Ishikawa (cell line): ENCODE measurements at regions not wholly inside any gene's neighbourhood (a gene's known extent, or its start where the extent isn't known, plus 50 kb on each side); places are given as distances from the start of the nearest gene placed in this dataset.

Source experiments
- CEBPB ChIP-seq: IDR thresholded peaks from 2 replicates; pipeline ENCODE4 v1.6.1; 2012
- CREB1 ChIP-seq: IDR thresholded peaks from 2 replicates; pipeline ENCODE4 v1.6.1; 2012; ENCODE audit warnings: low read depth
- EGR1 ChIP-seq: IDR thresholded peaks from 2 replicates; pipeline ENCODE4 v1.6.1; 2012
- EP300 ChIP-seq: IDR thresholded peaks from 2 replicates; pipeline ENCODE4 v1.6.1; 2012; ENCODE audit warnings: borderline replicate concordance
- FOXM1 ChIP-seq: IDR thresholded peaks from 2 replicates; pipeline ENCODE4 v1.6.1; 2012; ENCODE audit warnings: low read depth, borderline replicate concordance
- NFIC ChIP-seq: IDR thresholded peaks from 2 replicates; pipeline ENCODE4 v1.6.1; 2012
- RAD21 ChIP-seq: IDR thresholded peaks from 2 replicates; pipeline ENCODE4 v1.6.1; 2012; ENCODE audit warnings: low read depth
- TAF1 ChIP-seq: IDR thresholded peaks from 2 replicates; pipeline ENCODE4 v1.6.1; 2012; ENCODE audit warnings: low read depth, mild to moderate bottlenecking
- TCF12 ChIP-seq: IDR thresholded peaks from 2 replicates; pipeline ENCODE4 v1.6.1; 2012; ENCODE audit warnings: low read depth
- TEAD4 ChIP-seq: IDR thresholded peaks from 2 replicates; pipeline ENCODE4 v1.6.1; 2012
- YY1 ChIP-seq: IDR thresholded peaks from 2 replicates; pipeline ENCODE4 v1.6.1; 2012; ENCODE audit warnings: low read depth
- ZBTB7A ChIP-seq: IDR thresholded peaks from 2 replicates; pipeline ENCODE4 v1.6.1; 2012; ENCODE audit warnings: low read depth
- TF ChIP-seq, protein P1 (sequence below): IDR thresholded peaks from 2 replicates; pipeline ENCODE4 v1.6.1; 2012
- TF ChIP-seq, protein P2 (sequence below): IDR thresholded peaks from 2 replicates; pipeline ENCODE4 v1.6.1; 2012; ENCODE audit warnings: low read depth, mild to moderate bottlenecking

DNA sequence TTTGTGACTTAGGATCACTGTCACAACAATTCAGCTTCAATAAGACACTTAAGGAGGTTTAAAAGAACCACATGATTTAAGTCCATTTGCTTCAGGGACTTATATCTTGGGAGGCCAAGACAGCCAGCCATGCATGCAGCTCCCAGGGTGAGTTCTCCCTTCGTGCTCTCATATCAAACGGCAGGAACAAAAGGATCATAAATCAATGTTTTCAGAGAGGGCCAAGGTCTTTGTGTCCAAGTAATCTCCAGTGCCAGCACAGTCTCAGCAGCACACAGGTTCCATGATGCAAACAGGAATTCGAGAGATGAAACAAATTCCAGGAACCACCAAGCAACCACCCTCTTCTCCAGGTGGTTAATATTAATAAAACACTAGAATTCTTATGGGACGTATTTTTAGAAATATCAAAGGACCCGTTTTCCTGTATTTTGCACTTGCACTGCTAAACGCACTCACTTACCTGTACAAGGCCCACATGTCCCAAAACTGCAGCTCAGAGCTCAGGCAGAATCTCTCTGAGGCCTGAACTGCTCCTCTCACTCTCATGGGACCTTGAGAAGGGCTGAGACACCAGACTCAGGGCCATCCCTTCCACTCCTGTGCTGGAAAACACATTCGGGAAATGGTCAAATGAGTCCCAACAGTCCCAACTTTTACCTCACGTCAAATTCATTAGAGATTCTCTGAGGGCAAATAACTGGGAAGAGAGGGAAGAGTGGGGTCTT lies 100.0 kb upstream of the RAB4A start:
- TF ChIP-seq TCF12 (peak; percentile 96), CREB1 (no peak), TEAD4 (peak; percentile 87), EP300 (peak; percentile 97), RAD21 (peak; percentile 0; the same call in 1 of the 2 replicates), NFIC (peak; percentile 92), CEBPB (peak; percentile 54; the same call in 1 of the 2 replicates), TAF1 (no peak), ZBTB7A (no peak), FOXM1 (peak; percentile 88), YY1 (peak; percentile 58; the same call in 1 of the 2 replicates), EGR1 (no peak)
- TF ChIP-seq, protein P1, sequence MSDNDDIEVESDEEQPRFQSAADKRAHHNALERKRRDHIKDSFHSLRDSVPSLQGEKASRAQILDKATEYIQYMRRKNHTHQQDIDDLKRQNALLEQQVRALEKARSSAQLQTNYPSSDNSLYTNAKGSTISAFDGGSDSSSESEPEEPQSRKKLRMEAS: peak; percentile 60
- TF ChIP-seq, protein P2, sequence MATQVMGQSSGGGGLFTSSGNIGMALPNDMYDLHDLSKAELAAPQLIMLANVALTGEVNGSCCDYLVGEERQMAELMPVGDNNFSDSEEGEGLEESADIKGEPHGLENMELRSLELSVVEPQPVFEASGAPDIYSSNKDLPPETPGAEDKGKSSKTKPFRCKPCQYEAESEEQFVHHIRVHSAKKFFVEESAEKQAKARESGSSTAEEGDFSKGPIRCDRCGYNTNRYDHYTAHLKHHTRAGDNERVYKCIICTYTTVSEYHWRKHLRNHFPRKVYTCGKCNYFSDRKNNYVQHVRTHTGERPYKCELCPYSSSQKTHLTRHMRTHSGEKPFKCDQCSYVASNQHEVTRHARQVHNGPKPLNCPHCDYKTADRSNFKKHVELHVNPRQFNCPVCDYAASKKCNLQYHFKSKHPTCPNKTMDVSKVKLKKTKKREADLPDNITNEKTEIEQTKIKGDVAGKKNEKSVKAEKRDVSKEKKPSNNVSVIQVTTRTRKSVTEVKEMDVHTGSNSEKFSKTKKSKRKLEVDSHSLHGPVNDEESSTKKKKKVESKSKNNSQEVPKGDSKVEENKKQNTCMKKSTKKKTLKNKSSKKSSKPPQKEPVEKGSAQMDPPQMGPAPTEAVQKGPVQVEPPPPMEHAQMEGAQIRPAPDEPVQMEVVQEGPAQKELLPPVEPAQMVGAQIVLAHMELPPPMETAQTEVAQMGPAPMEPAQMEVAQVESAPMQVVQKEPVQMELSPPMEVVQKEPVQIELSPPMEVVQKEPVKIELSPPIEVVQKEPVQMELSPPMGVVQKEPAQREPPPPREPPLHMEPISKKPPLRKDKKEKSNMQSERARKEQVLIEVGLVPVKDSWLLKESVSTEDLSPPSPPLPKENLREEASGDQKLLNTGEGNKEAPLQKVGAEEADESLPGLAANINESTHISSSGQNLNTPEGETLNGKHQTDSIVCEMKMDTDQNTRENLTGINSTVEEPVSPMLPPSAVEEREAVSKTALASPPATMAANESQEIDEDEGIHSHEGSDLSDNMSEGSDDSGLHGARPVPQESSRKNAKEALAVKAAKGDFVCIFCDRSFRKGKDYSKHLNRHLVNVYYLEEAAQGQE: no peak
